HG03460 (cell line): ENCODE measurements at regions not wholly inside any gene's neighbourhood (a gene's known extent, or its start where the extent isn't known, plus 50 kb on each side); places are given as distances from the start of the nearest gene placed in this dataset.
"Not testable (repeated sequence)": the region's sequence is repeated elsewhere in the genome, so short reads cannot be mapped to it uniquely, and the experiment has no call there.

Experiments
- ATAC-seq: cut with Tn5 transposase; IDR thresholded peaks from one replicate; pipeline ENCODE4 v1.9.1; 2021; ENCODE audit not compliant: unreplicated experiment

GRCh38 chr2:182631299-182631698 lies 84.8 kb upstream of the DNAJC10 start:
- no peak for ATAC-seq

GRCh38 chr2:182634386-182634785 lies 81.7 kb upstream of the DNAJC10 start:
- ATAC-seq, result no peak

- no peak for ATAC-seq
Measured at GRCh38 chr2:182636699-182637098, 79.4 kb upstream of the DNAJC10 start.

DNA sequence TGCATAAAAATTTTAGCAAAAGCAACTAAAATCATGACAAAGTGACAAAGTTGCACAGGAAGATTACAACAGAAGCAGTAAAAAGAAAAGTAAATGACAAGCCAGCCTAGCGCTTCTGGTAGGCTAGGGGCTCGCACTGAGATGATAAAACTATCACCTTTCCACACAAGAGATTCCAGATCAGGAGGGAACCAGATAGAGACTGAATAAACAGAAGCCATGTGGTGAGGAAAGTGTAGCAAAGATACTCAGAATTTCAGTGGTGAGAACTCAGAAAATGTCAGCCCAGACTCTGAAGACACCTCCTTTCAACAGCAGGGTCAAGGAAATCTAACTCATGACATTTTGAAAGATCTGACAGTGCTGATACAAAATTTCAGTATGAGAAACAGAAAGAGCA lies 77.4 kb upstream of the DNAJC10 start:
- ATAC-seq, result no peak

DNA sequence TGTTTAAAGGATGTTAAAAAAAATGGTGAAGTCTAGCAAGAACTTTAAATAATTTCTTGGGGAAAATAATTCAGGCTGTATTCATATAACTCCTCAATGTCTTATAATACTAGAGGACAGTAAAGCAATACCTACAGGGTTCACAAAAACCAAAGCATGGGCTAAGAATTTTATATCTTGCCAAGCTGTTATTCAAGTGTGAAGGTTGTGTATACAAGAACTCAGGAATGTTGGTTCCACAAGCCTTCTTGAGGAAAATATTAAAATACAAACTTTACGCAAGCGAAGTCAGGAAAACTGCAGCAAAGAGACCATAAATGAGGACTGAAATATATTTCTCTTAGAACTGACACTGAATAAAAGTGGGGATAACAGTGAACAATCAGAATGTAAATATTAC lies 76.1 kb upstream of the DNAJC10 start:
- no peak for ATAC-seq

DNA sequence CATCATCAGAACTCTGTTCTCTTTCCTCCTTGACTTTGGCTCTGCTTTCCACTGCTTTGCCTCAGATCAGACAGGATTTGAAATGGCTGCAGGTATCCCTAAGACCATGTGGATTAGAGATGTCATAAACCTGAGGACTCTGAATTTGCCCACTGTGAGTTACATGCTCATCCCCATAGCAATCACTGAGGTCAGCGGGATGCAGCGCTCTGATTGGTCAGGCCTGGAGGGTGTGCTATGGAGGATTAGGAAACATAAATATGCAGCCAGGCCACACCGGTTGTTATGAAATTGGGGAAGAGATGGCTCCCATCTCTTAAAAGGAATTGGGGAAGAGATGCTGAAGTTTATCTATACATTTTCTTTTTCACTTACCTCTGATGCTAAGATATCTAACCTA lies 73.7 kb upstream of the DNAJC10 start:
- ATAC-seq, result peak; percentile 100

DNA sequence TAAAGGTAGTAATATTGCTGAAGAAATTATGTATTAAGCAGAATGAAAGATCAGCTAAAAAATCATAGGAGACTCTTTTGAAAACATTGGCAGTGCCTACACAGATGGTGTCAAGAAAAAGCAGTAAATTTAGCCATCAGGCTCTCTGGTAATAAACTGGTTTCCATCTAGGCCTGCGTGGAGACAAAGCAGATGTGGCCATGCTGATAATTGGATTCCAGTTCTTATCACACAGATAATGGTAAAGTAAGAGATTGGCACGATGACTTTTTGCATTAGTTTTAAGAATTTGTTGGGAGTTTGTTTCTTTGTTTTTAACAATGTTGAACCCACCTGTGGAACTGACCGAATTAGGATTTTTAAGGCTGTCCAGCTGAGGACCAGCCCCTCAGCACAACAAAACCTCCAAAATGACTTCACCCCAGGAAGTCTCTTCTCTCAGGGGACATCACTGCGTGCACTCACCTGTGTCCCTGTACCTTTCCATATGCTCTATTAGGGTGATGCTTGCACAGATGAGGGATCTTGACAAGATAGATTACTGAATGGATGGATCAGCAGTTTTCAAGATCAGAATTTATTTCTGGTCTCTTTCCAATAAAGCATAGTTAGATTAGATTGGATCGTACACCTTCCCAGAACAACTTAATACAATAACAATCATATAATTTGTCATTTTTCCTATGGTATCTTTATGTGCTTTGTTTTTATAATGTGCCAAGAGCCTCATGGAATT lies 69.1 kb upstream of the DNAJC10 start:
- ATAC-seq, result no peak

- no peak for ATAC-seq
Measured at GRCh38 chr2:182647499-182647787, 68.6 kb upstream of the DNAJC10 start.

DNA sequence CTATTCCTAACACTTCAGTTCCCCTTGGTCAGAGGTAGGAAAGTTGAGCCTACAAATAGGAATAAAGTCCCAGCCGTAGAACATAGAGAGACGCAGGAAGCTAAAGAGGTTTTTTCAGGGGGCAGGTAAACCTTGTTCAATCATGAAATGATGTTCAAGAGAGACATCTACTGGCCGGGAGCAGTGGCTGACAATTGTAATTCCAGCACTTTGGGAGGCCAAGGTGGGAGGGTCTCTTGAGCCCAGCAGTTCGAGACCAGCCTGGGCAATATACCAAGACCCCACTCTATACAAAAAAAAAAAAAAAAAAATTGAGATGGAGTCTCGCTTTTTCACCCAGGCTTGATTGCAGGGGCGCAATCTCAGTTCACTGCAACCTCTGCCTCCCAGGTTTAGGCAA lies 66.7 kb upstream of the DNAJC10 start:
- ATAC-seq, result no peak

DNA sequence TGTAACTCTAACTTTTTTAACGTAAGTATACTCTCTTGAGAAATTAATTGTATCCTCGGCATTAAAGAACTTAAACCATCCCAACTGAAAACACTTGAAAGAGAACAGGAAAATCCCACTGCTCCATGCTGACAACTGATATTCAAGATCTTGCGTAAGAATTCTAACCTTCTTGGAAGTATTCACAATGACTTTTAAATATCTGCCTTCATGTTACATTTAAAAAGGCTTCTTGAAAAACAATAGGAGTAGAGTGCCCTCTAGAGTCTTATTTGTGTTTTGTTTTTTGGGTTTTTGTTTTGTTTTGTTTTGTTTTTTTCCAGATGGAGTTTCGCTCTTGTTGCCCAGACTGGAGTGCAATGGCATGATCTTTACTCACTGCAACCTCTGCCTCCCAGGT lies 65.4 kb upstream of the DNAJC10 start:
- no peak for ATAC-seq

DNA sequence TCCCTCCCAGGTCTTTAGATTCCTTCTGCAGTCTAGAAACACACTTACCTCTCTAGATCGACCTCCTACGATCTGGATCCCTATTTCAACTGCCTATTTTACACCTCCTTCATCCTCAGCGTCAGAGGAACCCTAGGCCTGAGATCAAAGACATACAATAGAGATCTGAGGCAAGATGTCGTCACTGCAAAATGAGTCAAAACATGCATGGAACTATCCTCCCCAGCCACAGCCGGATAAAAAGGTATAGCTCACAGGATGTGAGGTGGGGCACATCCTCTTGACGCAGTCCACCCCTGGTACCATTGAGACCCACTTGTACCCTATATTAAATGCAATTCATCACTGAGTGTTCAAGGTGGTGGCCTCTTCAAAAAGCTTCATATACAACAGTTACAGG lies 63.7 kb upstream of the DNAJC10 start:
- ATAC-seq, result no peak

- no peak for ATAC-seq
Measured at GRCh38 chr2:182655750-182656149, 60.3 kb upstream of the DNAJC10 start.

GRCh38 chr2:182664212-182664611 lies 51.8 kb upstream of the DNAJC10 start:
- no peak for ATAC-seq

GRCh38 chr2:182665500-182665899 lies 50.6 kb upstream of the DNAJC10 start:
- not testable (repeated sequence) for ATAC-seq
